HUDEP-2 (cell line): ENCODE measurements at regions not wholly inside any gene's neighbourhood (a gene's known extent, or its start where the extent isn't known, plus 50 kb on each side); places are given as distances from the start of the nearest gene placed in this dataset.
"Not testable (repeated sequence)": the region's sequence is repeated elsewhere in the genome, so short reads cannot be mapped to it uniquely, and the experiment has no call there.

Source experiments
- DNase-seq, 76 experiments: peaks; one replicate each; lab custom pipeline; 2025; ENCODE audit not compliant: unreplicated experiment in 76 of 76; lab: John Stamatoyannopoulos, UW

DNA sequence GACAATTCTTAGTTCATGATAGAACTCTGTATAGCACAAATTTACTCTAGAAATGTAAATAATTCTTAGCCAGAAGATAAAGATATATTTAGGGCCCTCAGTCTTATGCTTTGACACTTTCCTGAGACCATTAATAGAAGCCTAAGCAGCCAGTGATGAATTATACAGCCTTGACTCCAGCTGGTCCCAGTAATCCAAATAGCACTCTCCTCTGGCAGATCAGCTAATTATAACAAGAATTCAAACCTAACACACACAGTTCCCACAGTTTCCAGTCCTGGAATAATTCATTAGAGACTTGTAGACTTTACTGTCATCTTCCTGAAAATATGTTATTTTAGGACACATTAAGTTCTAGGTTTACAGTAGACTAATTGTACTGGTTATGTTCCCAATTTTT is 50.4 kb downstream of the SHOC1 start:
- no peak for DNase-seq

DNA sequence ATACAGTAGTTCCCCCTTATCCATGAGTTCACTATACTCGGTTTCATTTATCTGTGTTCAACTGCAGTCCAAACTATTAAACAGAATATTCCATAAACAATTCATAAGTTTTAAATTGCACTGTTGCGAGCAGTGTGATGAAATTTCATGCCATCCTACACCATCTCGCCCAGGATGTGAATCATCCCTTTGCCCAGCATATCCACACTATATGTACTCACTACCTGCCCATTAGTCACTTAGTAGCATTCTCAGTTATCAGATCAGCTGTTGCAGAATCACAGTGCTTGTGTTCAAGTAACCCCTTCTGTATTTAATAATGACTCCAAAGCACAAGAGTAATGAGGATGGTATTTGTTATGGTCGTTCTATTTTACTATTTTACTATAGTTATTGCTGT is 51.5 kb downstream of the SHOC1 start:
- no peak for DNase-seq

DNA sequence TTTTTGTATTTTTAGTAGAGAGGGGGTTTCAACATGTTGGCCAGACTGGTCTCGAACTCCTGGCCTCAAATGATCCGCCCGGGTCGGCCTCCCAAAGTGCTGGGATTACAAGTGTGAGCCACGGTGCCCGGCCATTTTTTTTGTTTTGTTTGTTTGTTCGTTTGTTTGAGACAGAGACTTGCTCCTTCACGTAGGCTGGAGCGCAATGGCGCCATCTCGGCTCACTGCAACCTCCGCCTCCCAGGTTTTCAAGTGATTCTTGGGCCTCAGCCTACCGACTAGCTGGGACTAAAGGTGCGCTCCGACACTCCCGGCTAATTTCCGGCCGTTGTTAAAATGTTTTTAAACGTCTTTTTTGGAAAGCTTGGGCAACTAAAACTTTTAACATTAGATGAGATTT is 54.0 kb downstream of the SHOC1 start:
- DNase-seq, result no peak

DNA sequence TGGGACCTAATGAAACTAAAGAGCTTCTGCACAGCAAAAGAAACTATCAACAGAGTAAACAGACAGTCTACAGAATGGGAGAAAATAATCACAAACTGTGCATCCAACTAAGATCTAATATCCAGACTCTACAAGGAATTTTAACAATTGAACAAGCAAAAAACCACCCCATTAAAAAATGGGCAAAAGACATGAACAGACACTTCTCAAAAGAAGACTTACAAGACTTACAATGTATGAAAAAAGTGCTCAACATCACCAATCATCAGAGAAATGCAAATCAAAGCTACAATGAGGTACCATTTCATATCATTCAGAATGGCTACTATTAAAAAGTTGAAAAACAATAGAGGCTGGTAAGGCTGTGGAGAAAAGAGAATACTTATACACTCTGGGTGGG is 58.0 kb downstream of the SHOC1 start:
- DNase-seq, result no peak

- DNase-seq, result not testable (repeated sequence)
Measured at GRCh38 chr9:111735344-111735743, 59.4 kb downstream of the SHOC1 start.

DNA sequence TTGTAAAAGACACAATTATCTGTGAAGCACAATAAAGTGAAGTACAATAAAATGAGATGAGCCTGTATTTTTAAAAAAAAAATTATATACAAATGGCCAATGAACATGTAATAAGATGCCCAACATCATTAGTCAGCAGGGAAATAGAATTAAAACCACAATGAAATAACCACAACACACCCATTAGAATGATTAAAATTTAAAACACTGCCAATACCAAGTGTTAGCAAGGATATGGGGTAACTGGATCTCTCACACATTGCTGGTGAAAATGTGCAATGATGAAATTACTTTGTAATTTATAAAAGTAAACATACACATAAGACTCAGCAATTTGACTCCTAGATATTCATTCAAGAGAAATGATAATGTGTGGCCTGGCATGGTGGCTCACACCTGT is 62.8 kb downstream of the SHOC1 start:
- no peak for DNase-seq

DNA sequence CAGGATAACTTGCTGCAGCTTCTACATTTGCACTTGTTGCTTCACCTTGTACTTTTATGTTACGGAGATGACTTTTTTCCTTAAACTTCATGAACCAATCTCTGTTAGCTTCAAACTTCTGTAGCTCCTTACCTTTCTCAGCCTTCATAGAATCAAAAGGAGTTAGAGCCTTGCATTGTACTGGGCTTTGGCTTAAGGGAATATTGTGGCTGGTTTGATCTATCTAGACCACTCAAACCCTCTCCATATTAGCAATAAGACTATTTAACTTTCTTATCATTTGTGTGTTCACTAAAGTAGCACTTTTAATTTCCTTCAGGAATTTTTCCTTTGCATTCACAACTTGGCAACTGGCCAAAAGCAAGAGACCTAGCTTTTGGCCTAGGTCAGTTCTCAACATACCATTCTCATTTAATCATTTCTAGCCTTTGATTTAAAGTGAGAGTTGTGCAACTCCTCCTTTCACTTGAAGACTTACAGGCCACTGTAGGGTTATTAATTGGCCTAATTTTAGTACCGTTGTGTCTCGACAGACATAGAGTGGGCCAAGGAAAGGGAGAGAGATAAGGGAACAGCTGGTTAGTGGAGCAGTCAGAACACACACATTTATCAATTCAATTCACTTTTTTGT is 63.7 kb downstream of the SHOC1 start:
- no peak for DNase-seq

DNA sequence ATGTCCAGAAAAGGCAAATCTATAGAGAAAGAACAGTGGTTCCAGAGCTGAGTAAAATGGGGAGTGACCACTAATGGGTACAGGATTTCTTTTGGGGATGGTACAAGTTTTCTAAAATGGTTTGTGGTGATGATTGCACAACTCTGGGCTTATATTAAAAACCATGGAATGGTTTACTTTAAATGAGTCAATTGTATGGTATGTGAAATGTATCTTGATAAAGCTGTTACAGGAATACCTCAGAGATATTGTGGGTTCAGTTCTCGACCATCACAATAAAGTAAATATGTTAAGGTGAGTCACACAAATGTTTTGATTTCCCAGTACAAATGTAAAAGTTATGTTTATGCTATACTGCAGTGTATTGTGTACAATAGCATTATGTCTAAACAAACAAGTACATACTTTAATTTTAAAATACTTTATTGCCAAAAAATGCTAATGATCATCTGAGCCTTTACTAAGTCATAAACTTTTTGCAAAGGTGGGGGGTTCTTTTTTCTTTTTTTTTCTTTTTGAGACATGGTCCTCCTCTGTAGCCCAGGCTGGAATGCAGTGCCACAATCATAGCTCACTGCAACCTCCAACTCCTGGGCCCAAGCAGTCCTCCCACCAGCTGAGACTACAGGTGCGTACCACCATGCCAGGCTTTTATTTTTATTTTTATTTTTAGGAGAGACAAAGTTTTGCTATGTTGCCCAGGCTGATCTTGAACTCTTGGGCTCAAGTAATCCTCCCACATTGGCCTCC is 65.9 kb downstream of the SHOC1 start:
- DNase-seq, result no peak

GRCh38 chr9:111728143-111728542 is 66.6 kb downstream of the SHOC1 start:
- DNase-seq, result no peak

DNA sequence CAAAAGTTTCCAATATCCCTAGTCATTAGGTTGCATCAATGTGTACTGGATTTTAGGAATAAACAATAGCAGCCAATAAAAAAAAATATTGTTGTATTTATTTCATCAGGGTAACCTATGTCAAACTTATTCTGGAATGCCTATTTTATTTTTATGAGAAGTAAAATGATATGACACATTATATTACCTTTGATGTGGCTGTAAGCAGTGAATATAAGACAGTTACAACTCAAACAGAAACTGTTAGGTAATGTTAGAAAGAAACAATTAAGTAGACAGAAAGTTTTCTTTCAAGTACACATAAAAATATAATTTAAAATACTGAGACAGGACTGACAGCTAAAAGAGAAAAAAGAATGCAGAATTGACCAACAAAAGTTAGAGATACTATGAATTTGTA is 65.5 kb downstream of the GNG10 start:
- no peak for DNase-seq

DNA sequence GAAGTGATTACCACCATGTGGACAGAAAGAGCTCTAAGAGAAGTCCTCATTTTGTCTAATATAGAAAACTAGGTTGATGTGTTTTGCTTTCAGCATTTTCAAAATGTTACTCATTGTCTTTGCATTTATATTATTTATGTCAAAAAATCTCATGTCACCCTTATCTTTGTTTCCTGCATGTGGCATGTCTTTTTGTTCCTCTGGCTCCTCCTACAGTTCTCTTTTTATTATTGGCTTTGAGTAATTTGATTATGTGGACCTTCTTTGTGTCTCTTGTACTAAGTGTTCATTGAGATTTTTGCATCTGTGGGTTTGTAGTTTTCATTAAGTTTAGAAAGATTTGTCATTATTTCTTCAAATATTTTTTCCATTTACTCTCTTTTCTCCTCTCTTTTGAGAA is 58.8 kb downstream of the GNG10 start:
- peak in 1 of 76 experiments; percentile 1 for DNase-seq
